ENCODE measurements at regions not wholly inside any gene's neighbourhood (a gene's known extent, or its start where the extent isn't known, plus 50 kb on each side); places are given as distances from the start of the nearest gene placed in this dataset.

GRCh38 chr11:22491555-22492225 is 133.9 kb downstream of the FANCF start:
- no peak for DNase-seq

- no peak for DNase-seq
These were observed 142.0 kb downstream of the SLC17A6 start for GRCh38 chr11:22479971-22480720.

DNA sequence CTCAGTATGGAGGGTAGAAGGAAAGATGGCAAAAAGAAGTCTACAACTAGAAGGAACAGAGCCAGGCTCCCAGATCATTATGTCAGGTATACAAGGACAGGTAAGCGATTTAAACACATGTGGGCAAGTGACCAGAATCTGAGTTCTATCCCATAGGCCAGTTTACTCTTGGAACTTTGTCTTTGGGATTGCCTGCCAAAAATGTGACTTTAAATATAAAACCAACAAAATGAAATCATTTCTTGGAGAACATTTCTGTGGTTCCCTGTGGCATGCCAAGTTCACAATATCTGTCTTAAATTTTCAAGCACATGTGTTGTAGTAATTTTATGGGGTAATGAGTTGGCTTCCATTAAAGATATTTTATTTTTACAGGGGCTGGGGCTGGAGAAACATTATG is 141.0 kb downstream of the SLC17A6 start:
- no peak for DNase-seq

- DNase-seq = no peak
These were observed 140.0 kb downstream of the SLC17A6 start for GRCh38 chr11:22478169-22478568.

DNA sequence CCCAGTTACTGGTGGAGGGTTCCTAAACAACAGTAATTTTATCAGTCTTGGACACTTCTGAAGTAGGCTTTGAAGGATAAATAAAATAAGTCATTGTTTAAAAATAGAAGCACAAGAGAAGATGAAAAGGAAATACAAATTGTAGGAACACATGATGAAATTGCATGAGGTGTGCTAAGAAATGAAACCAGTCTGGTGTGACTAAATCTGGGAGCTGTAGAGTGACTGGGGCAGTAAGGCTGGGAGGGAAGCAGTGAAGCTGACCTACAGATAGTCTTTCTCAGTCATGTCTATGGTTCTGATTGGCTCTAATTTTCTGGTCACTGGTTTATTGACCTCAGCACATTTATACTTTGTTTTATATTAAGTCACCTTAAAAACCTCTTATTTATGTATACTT is 139.1 kb downstream of the SLC17A6 start:
- DNase-seq = no peak

GRCh38 chr11:22476589-22476988 is 138.4 kb downstream of the SLC17A6 start:
- DNase-seq = no peak

DNA sequence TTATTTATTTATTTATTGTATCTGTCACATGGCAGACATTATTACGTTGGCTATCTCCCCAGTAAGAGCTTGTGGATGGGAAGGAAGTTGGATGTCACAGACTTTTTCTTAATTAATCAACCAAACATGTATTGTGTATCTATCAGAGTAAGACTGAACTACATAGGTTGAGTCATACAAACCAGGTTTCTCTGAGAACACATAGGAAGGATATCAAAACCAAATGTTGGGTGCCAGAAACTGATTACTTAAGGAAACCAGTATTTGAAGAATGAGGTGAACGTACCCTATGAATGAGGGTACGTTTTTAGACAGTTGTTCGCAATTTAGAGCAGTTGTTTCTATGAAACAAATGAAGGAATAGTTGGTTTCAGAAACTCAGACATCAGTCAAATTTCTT is 136.4 kb downstream of the SLC17A6 start:
- DNase-seq = no peak

GRCh38 chr11:22473586-22473985 is 135.4 kb downstream of the SLC17A6 start:
- no peak for DNase-seq

DNA sequence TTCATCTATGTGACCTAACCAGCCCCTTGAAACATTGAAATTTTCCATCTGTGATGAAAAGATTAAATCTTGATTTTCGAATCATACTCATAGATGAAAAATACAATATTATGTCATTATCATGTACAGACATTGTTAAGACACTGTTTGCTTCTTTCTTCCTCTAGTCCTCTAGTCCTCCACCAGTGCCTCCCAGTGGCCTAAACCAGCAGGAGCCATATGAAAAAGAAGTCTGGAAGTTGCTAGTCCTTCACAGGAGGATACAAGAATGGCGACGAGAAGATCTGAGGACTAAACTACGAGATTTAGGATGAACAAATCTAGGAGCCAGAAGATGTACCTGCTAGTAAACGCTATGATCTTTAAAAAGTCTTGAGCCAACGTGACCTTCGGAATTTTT is 134.1 kb downstream of the SLC17A6 start:
- no peak for DNase-seq

DNA sequence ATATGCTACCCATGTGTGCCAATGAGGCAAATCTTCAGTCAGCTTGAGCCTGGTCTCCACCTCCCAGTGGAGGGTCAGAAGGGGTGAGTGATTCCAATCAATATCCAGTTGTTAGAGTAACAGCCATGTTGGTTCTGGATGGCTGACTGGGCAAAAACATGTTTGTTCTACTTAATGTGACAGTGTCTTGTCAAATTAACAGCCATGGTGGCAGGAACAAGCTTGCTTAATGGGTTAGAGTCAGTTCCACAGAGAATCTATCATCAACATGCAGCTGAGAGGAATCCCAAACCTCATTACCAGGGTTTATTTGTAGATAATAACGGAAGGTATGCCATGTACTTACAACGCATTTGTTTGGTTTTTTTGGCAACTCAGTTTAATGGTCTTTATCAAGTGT is 133.2 kb downstream of the SLC17A6 start:
- no peak for DNase-seq

DNA sequence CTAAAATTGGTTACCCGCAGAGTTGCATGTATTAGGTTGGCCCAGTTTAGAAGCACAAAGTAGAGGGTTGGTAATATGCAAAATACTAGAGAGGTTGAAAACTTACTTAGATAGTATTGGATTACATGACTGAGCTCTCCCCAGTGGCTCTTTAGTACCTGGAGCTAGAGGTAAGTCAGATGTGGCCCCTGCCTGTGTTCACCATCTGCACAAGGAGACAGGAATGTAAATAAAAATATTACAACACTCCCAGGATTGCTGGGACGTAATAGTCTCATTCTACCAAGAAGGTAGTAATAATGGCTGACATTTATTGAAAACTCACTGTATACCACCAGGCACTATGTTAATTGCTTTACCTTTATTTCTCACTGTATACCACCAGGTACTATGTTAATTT is 129.6 kb downstream of the SLC17A6 start:
- DNase-seq = no peak

DNA sequence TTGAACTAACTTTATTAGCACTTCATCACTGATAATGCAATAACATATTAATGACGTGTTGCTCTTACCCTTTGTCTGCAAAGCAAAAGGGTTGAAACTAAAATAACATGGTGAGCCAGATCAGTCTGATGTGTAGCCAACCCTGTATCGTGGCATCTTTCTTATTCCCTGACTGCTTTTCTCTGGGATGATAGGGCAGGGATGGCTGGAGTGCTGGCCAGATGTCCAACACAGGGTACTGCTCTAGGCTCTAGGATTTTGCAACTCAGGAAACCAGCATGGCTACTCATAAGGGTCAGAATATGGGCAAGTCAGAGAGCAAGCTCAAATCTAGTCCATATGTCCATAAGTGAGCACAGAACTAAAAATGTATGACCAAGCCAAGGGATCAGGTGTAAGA is 129.1 kb downstream of the SLC17A6 start:
- no peak for DNase-seq

DNA sequence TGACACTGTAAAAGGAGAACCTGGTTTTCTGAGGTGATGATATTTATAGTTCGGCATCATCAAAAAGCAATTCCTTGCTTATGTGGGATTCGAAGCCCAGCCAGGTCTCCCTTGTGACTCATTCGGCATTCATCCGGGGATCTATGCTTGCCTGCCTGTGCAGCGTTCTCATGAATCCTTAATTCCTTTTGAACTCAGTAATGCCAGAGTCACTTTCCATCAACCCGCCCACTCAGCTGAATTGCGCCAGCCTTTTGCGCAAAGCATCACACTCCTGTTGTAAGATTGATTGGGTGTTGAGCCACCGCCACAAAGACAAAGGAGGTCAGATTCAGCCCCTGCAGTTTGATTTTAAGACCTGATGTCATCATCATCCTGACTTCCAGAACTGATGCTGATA is 128.6 kb downstream of the SLC17A6 start:
- no peak for DNase-seq

GRCh38 chr11:22466351-22466750 is 128.2 kb downstream of the SLC17A6 start:
- DNase-seq = no peak

- no peak for DNase-seq
These were observed 127.4 kb downstream of the SLC17A6 start for GRCh38 chr11:22465620-22466019.

- DNase-seq = no peak
These were observed 123.4 kb downstream of the SLC17A6 start for GRCh38 chr11:22461626-22462025.

DNA sequence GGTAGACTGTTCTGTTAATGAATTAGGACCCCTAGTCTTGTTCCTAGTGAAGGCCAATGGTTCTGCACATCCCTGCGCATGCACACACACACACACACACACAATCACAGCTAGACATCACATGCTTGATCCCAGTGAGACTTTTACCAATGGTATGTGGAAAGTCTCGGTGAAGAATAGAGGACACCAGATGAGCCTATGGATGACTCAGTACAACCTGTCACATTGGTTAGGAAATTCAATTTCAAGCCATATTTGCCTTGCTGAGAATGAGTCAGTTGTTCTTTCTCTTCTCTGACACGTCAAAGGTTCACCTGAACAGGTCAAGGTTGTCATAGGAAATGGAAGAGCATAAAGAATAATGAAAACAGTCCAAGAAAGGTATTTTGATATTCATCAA is 122.0 kb downstream of the SLC17A6 start:
- no peak for DNase-seq

DNA sequence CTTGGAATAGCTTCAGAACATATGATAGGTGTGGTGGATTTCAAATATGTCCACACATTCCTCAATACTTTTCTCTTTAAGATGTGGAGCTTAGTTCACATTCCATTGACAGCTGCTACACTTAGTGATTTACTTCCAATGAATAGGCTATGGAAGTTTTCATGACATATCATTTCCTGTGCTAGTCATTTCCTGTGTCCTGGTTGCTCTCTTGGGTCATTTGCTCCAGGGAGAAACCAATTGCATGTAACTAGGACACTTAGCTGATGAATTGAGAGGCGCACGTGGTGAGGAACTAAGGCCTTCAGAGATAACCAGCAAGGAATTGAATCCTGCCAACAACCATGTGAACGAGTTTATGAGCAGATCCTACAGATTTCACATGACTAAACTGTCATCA is 120.9 kb downstream of the SLC17A6 start:
- DNase-seq = no peak

DNA sequence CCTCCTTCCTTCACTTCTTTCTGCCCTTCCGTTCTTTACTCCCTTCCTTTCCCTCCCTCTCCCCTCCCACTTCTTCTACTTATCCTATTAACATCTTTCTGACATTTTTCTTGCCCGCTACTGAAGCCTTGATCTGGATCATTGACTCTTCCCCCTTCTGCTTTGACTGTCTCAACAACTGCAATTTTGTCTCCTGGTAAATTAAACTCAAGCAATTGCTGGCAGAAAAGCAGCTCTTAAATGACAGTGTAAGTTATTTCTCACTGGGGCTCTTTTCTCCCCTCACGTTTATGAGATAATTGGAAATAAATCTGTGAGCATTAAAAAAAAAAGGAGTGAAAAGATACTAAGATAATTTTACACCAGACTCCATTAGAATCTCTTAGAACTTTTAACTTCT is 120.0 kb downstream of the SLC17A6 start:
- no peak for DNase-seq

- DNase-seq = no peak
These were observed 119.0 kb downstream of the SLC17A6 start for GRCh38 chr11:22456993-22457762.

GRCh38 chr11:22454461-22455090 is 116.4 kb downstream of the SLC17A6 start:
- DNase-seq = no peak

- DNase-seq = no peak
These were observed 111.3 kb downstream of the SLC17A6 start for GRCh38 chr11:22449441-22449840.

DNA sequence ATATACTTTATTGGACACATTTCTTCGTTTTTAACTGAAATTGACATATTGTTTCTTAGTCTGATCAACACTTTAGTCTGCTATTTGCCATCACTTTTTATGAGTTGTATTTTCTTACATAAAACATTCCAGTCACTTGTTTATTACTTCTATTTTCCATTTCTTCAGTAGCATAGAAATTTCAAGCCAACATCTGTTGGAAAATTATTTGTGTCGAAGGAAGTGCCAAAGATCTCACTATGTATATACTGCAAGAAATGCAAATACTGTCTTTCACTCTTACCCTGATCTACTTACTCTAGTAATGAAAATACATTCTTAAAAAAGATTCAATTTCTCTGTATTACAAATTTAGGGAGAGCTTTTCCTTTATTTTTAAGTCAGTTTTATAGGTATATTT is 105.9 kb downstream of the SLC17A6 start:
- DNase-seq = no peak

All from occipital lobe (tissue), 1 donor.